ENCODE measurements at regions not wholly inside any gene's neighbourhood (a gene's known extent, or its start where the extent isn't known, plus 50 kb on each side); places are given as distances from the start of the nearest gene placed in this dataset.
A peak's percentile ranks its signal among the peaks of the same experiment; 100 is the strongest.

- FAIRE-seq = no peak
Observed at GRCh38 chr2:236719192-236719635, 149.6 kb downstream of the ACKR3 start.

- no peak for FAIRE-seq
Observed at GRCh38 chr2:236720974-236721540, 151.4 kb downstream of the ACKR3 start.

- no peak for FAIRE-seq
Observed at GRCh38 chr2:236724200-236724599, 154.6 kb downstream of the ACKR3 start.

- FAIRE-seq = no peak
Observed at GRCh38 chr2:236726701-236727450, 157.3 kb downstream of the ACKR3 start.

- FAIRE-seq = no peak
Observed at GRCh38 chr2:236728916-236729670, 159.5 kb downstream of the ACKR3 start.

- no peak for FAIRE-seq
Observed at GRCh38 chr2:236730393-236730792, 160.8 kb downstream of the ACKR3 start.

GRCh38 chr2:236731767-236732580, 162.3 kb downstream of the ACKR3 start:
- FAIRE-seq = no peak

GRCh38 chr2:236733156-236733555, 163.5 kb downstream of the ACKR3 start:
- no peak for FAIRE-seq

- no peak for FAIRE-seq
Observed at GRCh38 chr2:236735825-236736238, 166.2 kb downstream of the ACKR3 start.

- no peak for FAIRE-seq
Observed at GRCh38 chr2:236738030-236738429, 168.4 kb downstream of the ACKR3 start.

- no peak for FAIRE-seq
Observed at GRCh38 chr2:236738896-236739295, 169.3 kb downstream of the ACKR3 start.

- FAIRE-seq = no peak
Observed at GRCh38 chr2:236739663-236740062, 170.0 kb downstream of the ACKR3 start.

- FAIRE-seq = no peak
Observed at GRCh38 chr2:236740506-236740905, 170.9 kb downstream of the ACKR3 start.

GRCh38 chr2:236743039-236743920, 173.7 kb downstream of the ACKR3 start:
- FAIRE-seq = peak; percentile 76

- FAIRE-seq = no peak
Observed at GRCh38 chr2:236743921-236744280, 174.3 kb downstream of the ACKR3 start.

GRCh38 chr2:236744281-236744705, 174.7 kb downstream of the ACKR3 start:
- peak; percentile 92 for FAIRE-seq

GRCh38 chr2:236744716-236745115, 175.1 kb downstream of the ACKR3 start:
- FAIRE-seq = peak; percentile 84

GRCh38 chr2:236745420-236746210, 176.0 kb downstream of the ACKR3 start:
- no peak for FAIRE-seq

GRCh38 chr2:236746833-236747232, 177.2 kb downstream of the ACKR3 start:
- no peak for FAIRE-seq

GRCh38 chr2:236747426-236747825, 177.8 kb downstream of the ACKR3 start:
- no peak for FAIRE-seq

- no peak for FAIRE-seq
Observed at GRCh38 chr2:236747925-236748324, 178.3 kb downstream of the ACKR3 start.

Measured in endometrium (tissue), 2 donors.